BLaER1 (cell line): ENCODE measurements at regions not wholly inside any gene's neighbourhood (a gene's known extent, or its start where the extent isn't known, plus 50 kb on each side); places are given as distances from the start of the nearest gene placed in this dataset.

Experiments
- H3K27ac ChIP-seq: shearing (Covaris generic); formaldehyde crosslinking; 2 replicates; pipeline ENCODE4 v1.8.1; 2022
- H3K27me3 ChIP-seq: shearing (Covaris generic); formaldehyde crosslinking; 2 replicates; pipeline ENCODE4 v1.8.1; 2022
- H3K36me3 ChIP-seq: shearing (Covaris generic); formaldehyde crosslinking; 2 replicates; pipeline ENCODE4 v1.8.1; 2022
- H3K4me1 ChIP-seq: shearing (Covaris generic); formaldehyde crosslinking; 2 replicates; pipeline ENCODE4 v1.8.1; 2022
- H3K4me2 ChIP-seq: shearing (Covaris generic); formaldehyde crosslinking; 2 replicates; pipeline ENCODE4 v1.8.1; 2022
- H3K4me3 ChIP-seq: shearing (Covaris generic); formaldehyde crosslinking; 2 replicates; pipeline ENCODE4 v1.8.1; 2022
- H3K9ac ChIP-seq: shearing (Covaris generic); formaldehyde crosslinking; 2 replicates; pipeline ENCODE4 v1.8.1; 2022
- H3K9me3 ChIP-seq: shearing (Covaris generic); formaldehyde crosslinking; 2 replicates; pipeline ENCODE4 v1.8.1; 2022
- H4K20me1 ChIP-seq: shearing (Covaris generic); formaldehyde crosslinking; 2 replicates; pipeline ENCODE4 v1.8.1; 2022
- Cebpa-rat ChIP-seq: shearing (Covaris generic); IDR thresholded peaks from 2 replicates; pipeline ENCODE4 v1.8.1; 2022

- H3K4me3 ChIP-seq: no peak overlapping the region
- H3K9ac ChIP-seq: no peak overlapping the region
- no peaks in the 10 kb centered on the region for H3K9me3 ChIP-seq
- H3K36me3 ChIP-seq: no peaks in the 10 kb centered on the region
- no peak for TF ChIP-seq Cebpa-rat
- H3K4me1 ChIP-seq: no peaks in the 10 kb centered on the region
- H3K27me3 ChIP-seq: no peaks in the 10 kb centered on the region
- H3K4me2 ChIP-seq: no peak overlapping the region
- H3K27ac ChIP-seq: no peak overlapping the region
- H4K20me1 ChIP-seq: no peaks in the 10 kb centered on the region
Measured at GRCh38 chr13:91134803-91135184, 212.7 kb upstream of the MIR17HG start.

- Histone ChIP-seq H3K27me3 (no peaks in the 10 kb centered on the region), H3K9ac (no peak overlapping the region), H4K20me1 (no peaks in the 10 kb centered on the region), H3K4me3 (no peak overlapping the region), H3K9me3 (no peaks in the 10 kb centered on the region), H3K27ac (no peak overlapping the region), H3K4me1 (no peaks in the 10 kb centered on the region), H3K36me3 (no peaks in the 10 kb centered on the region), H3K4me2 (no peak overlapping the region)
- TF ChIP-seq Cebpa-rat: no peak
Measured at GRCh38 chr13:91135376-91135775, 212.1 kb upstream of the MIR17HG start.

DNA sequence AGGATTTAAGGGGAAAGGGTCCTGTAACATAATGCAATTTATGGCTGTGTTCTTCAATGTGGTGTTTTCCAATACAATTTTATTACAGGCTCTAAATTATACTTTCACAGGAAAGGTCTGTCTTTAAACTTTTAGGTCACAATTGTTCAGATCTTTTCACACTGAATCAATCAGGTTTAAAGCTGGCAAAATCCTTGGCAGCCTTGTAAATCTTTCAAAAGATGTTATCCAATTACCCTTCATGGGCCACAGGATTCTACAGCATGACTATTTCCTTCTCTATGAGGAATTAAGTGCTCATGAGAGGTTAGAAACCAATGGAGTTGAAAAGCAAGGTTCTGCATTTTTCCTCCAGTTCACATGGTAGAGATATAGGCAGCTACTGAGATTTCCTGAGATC is 211.5 kb upstream of the MIR17HG start:
- Histone ChIP-seq H3K4me3 (no peak overlapping the region), H4K20me1 (no peaks in the 10 kb centered on the region)
- TF ChIP-seq Cebpa-rat: no peak

GRCh38 chr13:91136806-91137205 is 210.7 kb upstream of the MIR17HG start:
- H3K36me3 ChIP-seq: no peaks in the 10 kb centered on the region
- TF ChIP-seq Cebpa-rat: no peak
- H3K9me3 ChIP-seq: no peaks in the 10 kb centered on the region
- H3K9ac ChIP-seq: no peak overlapping the region
- no peaks in the 10 kb centered on the region for H3K27me3 ChIP-seq
- no peaks in the 10 kb centered on the region for H3K4me1 ChIP-seq
- H3K27ac ChIP-seq: no peak overlapping the region
- H3K4me3 ChIP-seq: no peak overlapping the region
- no peaks in the 10 kb centered on the region for H4K20me1 ChIP-seq
- no peak overlapping the region for H3K4me2 ChIP-seq

More for the DNA sequence above, 211.5 kb upstream of the MIR17HG start:
- H3K27me3 ChIP-seq: no peaks in the 10 kb centered on the region
- H3K27ac ChIP-seq: no peak overlapping the region
- H3K4me2 ChIP-seq: no peak overlapping the region
- H3K4me1 ChIP-seq: no peaks in the 10 kb centered on the region
- no peaks in the 10 kb centered on the region for H3K9me3 ChIP-seq
- no peaks in the 10 kb centered on the region for H3K36me3 ChIP-seq
- H3K9ac ChIP-seq: no peak overlapping the region

DNA sequence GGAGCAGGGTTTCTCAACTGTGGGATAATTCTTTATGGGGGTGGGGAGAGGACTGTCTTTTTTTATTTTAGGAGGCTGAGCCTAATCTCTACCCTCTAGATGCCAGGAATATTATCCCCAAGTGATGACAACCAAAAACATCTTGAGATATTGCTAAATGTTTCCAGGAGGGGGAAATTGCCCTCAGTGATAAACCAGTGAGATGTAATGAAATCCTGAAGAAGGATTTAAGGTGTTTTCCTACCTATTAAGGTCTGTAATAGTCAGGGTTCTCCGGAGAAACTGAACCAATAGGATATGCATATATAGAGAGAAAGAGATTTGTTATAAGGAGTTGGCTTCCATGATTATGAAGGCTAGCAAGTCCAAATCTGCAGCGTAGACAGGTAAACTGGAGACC is 208.3 kb upstream of the MIR17HG start:
- Histone ChIP-seq H3K4me3 (no peak overlapping the region), H3K9ac (no peak overlapping the region), H3K9me3 (no peaks in the 10 kb centered on the region), H3K36me3 (no peaks in the 10 kb centered on the region), H4K20me1 (no peaks in the 10 kb centered on the region), H3K27ac (no peak overlapping the region), H3K4me2 (no peak overlapping the region), H3K4me1 (no peaks in the 10 kb centered on the region), H3K27me3 (no peaks in the 10 kb centered on the region)
- TF ChIP-seq Cebpa-rat: no peak

DNA sequence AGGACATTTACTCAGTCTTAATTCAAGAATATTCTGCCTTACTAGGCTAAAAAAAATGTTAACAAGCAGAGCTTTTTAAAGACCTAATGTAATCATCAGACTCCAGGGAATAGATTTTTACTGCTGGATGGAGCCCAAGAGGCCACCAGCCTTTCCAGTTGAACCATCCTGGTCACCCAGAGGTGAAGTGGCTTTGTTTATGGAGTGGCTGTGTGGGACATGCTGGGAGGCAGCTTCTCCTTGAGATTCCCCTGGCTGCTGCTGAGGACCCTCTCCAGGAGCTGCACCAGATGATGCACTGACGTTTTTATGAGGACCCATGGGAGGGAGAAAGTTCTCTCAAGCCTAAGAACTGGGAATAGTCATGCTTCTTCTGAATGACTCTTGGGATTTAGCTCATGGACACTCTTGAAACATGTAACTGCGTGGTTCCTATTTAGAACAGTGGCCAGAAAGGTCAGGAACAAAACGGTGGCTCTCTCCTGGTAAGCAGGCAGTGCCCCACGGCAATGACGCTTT is 205.9 kb upstream of the MIR17HG start:
- no peaks in the 10 kb centered on the region for H4K20me1 ChIP-seq
- H3K9ac ChIP-seq: no peak overlapping the region
- no peaks in the 10 kb centered on the region for H3K4me1 ChIP-seq
- no peak overlapping the region for H3K4me2 ChIP-seq
- no peaks in the 10 kb centered on the region for H3K27me3 ChIP-seq
- H3K4me3 ChIP-seq: no peak overlapping the region
- no peaks in the 10 kb centered on the region for H3K9me3 ChIP-seq
- TF ChIP-seq Cebpa-rat: no peak
- no peak overlapping the region for H3K27ac ChIP-seq
- no peaks in the 10 kb centered on the region for H3K36me3 ChIP-seq

- no peak overlapping the region for H3K9ac ChIP-seq
- H3K4me1 ChIP-seq: no peaks in the 10 kb centered on the region
- no peaks in the 10 kb centered on the region for H3K9me3 ChIP-seq
- no peaks in the 10 kb centered on the region for H3K36me3 ChIP-seq
- H3K4me2 ChIP-seq: no peak overlapping the region
- H4K20me1 ChIP-seq: no peaks in the 10 kb centered on the region
- no peaks in the 10 kb centered on the region for H3K27me3 ChIP-seq
- no peak overlapping the region for H3K27ac ChIP-seq
- no peak for TF ChIP-seq Cebpa-rat
- H3K4me3 ChIP-seq: no peak overlapping the region
Measured at GRCh38 chr13:91142572-91142971, 204.9 kb upstream of the MIR17HG start.

DNA sequence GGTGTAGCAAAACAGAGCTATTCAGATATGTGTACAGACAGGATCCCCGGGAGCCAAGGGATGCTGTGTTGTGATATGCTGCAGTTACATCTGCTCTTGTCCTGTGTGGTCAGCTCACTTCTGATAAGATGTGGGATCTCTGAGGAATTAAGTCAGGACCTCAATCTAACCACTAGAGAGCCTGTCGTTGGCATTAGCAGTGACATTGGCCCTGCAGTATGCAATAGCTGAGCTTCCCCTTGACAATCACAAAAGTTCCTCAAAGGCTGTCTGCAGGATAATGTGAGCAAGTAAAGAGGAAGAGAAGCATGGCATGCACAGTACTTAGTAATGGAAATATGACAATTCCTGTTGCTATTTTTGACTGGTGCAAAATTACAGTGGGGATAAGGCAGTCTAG is 203.4 kb upstream of the MIR17HG start:
- Histone ChIP-seq H4K20me1 (no peaks in the 10 kb centered on the region), H3K4me1 (no peaks in the 10 kb centered on the region), H3K4me3 (no peak overlapping the region), H3K27ac (no peak overlapping the region), H3K4me2 (no peak overlapping the region), H3K9me3 (no peaks in the 10 kb centered on the region), H3K27me3 (no peaks in the 10 kb centered on the region), H3K36me3 (no peaks in the 10 kb centered on the region), H3K9ac (no peak overlapping the region)
- no peak for TF ChIP-seq Cebpa-rat

- Histone ChIP-seq H4K20me1 (no peaks in the 10 kb centered on the region), H3K27ac (no peak overlapping the region), H3K4me2 (no peak overlapping the region), H3K9ac (no peak overlapping the region), H3K27me3 (no peaks in the 10 kb centered on the region), H3K9me3 (no peaks in the 10 kb centered on the region), H3K4me1 (no peaks in the 10 kb centered on the region), H3K4me3 (no peak overlapping the region), H3K36me3 (no peaks in the 10 kb centered on the region)
- no peak for TF ChIP-seq Cebpa-rat
Measured at GRCh38 chr13:91144486-91144885, 203.0 kb upstream of the MIR17HG start.

DNA sequence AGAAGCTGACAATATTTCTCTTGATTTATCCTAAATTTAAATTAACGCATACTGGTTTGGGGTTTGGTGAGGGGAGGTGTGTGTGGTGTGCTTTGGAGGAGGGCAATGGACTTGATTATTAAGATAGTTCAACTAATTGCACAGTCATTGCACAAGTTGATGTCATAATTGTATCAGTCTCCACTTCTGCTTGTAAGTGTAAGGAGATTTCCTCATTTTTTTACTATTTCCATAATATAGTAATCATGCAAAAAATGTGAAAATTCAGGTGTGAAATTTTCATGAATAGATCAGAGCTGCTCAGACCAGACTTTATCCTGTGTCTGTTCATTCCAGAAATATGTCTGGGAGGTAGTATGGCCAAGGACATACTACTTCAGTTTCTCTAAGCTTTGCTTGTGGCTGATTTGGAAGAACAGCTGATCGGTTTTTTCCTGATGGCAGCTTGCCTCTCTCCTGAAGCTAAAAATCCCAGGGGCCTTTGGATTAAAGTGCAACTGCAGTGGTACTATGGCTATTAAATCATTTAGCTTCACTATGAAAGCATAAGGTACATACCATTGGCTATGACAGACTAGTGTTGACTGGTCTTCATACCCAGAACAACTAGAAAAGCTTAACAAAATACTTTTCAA is 201.8 kb upstream of the MIR17HG start:
- Histone ChIP-seq H3K4me3 (no peak overlapping the region), H4K20me1 (no peaks in the 10 kb centered on the region), H3K9ac (no peak overlapping the region), H3K9me3 (no peaks in the 10 kb centered on the region), H3K27ac (no peak overlapping the region), H3K4me1 (no peaks in the 10 kb centered on the region), H3K4me2 (no peak overlapping the region), H3K36me3 (no peaks in the 10 kb centered on the region), H3K27me3 (no peaks in the 10 kb centered on the region)
- no peak for TF ChIP-seq Cebpa-rat

DNA sequence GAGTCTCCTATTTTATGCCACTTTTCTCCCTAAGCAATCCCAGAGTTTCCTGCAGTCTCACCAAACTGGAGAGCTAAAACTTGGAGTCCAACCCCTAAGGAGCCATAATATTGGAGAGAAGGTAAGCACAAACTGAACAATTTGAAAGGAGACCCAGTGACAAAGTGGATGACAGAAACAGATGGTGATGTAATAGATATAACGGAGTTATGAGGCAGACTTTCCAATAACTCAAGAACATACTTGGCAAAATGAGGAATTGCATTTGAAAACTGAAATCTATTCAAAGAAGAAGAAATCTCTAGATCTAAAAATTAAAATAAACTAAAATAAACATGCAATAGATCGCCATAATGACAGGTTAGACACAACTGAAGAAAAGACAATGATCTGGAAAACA is 200.9 kb upstream of the MIR17HG start:
- Histone ChIP-seq H3K4me2 (no peak overlapping the region), H3K9me3 (no peaks in the 10 kb centered on the region), H3K4me1 (no peaks in the 10 kb centered on the region), H4K20me1 (no peaks in the 10 kb centered on the region), H3K9ac (no peak overlapping the region), H3K36me3 (no peaks in the 10 kb centered on the region), H3K27me3 (no peaks in the 10 kb centered on the region), H3K4me3 (no peak overlapping the region), H3K27ac (no peak overlapping the region)
- TF ChIP-seq Cebpa-rat: no peak
